HG02588 (cell line): ENCODE measurements at regions not wholly inside any gene's neighbourhood (a gene's known extent, or its start where the extent isn't known, plus 50 kb on each side); places are given as distances from the start of the nearest gene placed in this dataset.

Experiments
- ATAC-seq: cut with Tn5 transposase; IDR thresholded peaks from one replicate; pipeline ENCODE4 v1.9.1; 2021; ENCODE audit warnings: mild to moderate bottlenecking, moderate library complexity; ENCODE audit not compliant: unreplicated experiment

DNA sequence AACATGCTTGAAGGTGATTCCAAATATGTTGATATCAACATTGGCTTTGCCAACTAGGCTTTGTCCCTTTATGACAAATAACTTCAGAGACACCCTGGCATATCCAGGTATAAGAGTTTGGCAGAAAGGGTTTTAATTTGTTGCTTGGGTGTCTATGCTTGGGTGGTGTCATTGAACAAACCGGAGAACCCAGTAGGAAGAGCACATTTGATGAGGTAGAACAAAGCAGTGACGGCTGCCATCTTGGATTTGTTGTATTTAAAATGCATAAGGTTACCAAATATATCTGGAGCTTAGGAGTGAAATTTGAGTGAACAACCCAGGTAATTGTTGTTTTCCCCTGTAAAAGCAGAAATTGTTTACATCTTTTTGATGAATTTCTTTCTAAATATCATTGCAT is 503.7 kb upstream of the JARID2 start:
- ATAC-seq = no peak

DNA sequence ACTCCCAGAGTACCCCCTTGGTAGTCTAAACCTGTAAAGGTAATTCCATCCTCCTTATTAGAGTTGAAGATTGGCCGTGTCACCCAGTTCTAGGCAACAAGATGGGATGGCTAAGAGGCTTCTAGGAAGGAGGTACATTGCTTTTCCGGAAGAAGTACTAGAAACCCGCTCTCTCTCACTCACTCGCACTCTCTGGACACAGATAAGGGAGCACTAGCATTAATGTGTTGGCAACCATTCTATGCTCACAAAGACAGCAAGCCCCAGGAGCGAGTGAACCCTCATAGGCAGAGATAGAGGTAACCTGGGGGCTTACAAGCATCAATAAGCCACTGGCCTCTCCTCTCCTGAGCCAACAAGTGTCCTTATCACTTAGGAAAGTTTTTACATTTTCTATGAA is 503.2 kb upstream of the JARID2 start:
- no peak for ATAC-seq

DNA sequence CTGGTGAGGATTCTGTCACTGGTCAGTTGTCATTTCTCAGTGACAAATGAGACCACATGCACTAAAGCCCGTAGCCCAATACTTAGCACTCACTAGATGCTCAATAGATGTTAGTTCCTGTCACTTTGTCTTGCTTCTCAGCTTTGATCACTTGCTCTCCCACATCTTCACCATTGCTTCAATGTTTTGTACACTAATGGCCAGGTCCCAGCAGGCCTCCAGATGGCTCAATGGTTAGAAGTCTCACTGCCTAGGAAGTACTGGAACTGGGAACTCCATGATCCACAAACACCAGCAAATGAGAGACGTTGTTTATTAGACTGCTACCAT is 502.8 kb upstream of the JARID2 start:
- ATAC-seq = no peak

DNA sequence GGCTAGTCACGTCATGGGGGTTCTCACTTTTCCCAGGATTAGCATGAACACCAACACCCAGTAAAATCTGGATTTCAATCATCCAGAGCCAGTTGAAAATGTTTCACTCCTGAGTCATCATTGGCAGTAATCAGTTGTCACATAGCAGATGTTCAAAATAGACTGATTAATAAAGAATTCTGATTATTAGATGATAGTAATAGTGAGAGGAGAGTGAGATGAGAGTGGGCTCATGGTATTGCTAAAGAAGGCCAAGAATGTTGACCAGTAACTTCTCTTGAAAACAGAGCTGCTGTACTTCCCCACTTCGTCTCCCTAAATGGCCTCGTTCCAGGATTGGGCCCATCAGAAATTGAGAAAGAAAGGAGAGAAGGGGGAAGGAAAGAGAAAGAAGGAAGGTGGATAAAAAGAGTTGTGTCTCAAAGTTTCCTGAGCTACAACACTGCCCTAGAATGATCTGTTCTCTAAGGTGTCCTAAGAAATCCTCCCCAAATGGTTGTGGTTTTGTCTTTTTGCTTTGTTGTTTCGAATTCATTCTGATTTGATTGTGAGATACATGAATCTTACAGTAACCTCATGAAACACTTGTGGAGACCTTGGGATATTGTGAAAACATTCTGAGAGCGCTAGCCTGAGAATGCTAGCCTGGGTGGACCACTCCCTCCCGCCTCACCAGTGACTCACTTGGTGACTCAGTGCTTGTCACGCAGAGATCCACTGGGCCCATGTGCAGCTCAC is 502.2 kb upstream of the JARID2 start:
- ATAC-seq = peak; percentile 56

DNA sequence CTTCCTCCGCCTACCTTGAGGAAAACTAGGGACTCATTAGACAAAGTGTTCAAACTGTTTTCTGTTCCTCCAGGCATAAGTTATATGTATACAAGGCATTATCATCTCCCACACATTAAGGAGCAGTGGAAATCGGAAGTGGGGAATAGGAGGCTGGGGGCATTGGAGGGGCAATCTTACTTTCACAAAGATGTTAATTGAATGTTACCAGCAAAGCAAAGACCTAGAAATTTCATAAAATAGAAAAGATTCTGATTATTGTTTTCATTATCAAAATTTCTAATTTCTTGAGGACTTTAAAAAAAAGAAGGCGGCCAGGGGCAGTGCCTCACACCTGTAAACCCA is 501.7 kb upstream of the JARID2 start:
- ATAC-seq = no peak

DNA sequence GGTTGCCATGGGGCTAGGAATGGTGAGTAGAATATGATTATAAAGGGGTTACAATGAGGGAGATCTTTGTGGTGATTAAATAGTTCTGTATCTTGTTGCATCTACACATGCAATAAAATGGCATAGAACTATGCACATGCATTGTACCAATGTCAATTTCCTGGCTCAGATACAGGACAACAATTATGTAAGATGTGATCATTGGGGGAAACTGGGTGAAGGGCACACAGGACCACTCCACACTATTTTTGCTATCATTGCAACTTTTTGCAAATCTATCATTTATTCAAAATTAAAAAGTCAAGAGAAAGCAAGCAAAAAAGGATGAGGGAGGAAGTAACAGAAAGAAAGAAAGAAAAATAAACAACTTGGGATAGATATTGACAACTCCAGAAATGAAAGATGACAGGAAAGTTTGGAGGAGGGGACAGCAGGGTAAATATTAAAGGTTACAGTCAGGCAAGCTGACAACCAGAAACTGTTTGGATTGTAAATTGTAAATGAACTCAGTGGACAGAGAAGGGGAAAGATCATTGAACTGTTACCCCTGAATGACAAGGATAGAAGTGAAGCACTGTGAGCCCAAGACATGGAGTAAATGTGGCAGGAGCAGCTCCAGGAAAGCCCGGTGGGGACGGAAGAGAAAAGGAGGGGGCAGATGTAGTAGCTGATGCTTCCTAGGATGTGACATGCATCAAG is 499.6 kb upstream of the JARID2 start:
- no peak for ATAC-seq

DNA sequence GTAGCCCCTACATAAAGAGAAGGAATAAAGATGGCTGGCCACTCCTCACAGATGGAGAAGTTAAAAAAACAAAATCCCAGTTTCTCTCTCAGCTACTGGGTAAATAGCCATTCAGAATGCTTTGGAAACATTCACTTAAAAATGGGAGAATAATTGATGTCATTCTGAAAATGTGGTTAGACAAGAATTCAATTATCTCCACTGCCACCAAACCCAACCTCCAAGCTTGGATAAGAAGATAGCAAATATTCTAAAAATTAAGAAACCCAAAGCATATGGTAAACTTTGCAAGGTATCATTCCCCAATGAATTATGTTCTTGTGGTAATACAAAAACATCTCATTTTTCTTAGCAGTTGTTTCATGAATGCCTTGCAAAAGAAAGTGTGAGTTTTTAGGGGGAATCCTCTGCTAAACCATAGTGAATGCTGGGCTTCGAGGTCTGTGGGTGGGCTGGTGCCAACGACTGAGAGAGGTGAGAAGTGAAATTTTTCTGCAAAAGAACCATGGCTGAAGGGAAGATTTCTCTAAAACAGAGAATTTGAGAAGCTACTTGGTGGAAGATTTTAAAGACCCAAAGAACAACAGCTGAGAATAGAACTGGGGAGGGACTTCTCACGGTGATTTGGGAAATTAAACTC is 497.9 kb upstream of the JARID2 start:
- ATAC-seq = no peak

DNA sequence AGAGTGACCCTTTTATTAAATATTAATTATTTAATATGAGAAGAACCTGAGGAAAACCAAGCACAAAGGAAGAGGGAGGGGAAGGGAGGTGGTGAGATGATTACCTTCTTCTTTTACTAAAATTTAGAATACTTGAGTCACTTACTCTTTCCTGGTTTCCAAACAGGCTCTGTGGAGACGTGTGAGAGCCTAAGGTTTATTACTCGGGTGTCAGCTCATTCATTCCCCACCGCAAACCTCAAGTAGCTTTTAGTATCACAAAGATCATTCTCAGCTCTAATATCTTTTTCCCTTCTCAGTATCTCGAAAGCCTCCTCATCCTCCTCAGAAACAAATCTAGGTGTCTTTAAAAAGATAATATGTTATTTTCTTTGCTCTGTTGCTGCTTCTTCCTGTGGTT is 497.2 kb upstream of the JARID2 start:
- no peak for ATAC-seq

DNA sequence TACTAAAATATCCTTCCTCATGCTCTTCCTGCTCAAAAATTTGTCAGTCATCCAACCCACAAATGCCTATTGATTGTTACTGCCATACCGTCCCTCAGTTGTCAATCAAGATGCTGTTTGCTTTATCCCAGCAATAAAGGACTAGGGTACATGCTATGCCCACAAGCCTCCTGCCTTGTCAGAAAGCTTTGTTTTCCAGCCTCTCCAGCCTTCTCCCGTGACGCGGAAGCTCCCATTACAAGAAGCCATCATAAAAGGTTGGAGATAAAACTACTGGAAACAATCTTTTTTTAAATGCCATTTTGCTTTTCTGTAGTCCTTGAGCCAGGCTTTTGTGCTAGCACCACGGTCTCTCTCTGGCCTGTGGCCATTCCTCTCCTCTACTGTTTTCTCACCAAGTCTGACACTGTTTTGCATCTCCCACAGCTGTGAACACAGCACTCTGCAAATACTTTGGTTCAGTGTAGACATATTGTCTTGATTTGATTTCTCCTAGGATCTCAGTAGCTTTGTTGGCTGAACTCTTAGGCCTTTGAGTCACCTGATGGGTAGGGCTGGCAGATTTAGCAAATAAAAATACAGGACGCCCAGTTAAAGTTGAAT is 495.7 kb upstream of the JARID2 start:
- no peak for ATAC-seq

DNA sequence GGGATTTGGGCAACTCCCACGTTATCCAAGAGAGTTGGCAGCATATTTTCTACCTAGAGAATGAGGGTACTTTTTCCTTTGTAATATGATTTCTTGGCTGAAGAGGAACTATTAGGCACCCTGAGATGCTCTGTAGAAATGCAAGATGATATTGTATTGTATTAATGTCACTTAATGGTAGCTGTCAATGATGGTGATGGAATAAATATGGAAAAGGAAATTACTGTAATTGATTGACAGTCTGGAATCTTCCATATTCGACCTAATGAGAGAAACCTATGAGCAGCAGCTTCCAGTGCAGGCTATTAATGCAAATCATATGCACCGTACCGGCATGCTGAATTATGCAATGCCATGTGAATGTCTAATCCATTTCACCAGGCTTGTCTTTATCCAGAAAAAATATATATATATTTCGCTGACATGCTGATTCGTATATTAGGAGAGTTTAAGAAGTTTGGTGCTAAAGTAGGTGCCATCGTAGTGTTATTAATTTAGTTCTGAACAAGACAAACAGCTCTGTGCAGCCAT is 494.2 kb upstream of the JARID2 start:
- ATAC-seq = no peak

DNA sequence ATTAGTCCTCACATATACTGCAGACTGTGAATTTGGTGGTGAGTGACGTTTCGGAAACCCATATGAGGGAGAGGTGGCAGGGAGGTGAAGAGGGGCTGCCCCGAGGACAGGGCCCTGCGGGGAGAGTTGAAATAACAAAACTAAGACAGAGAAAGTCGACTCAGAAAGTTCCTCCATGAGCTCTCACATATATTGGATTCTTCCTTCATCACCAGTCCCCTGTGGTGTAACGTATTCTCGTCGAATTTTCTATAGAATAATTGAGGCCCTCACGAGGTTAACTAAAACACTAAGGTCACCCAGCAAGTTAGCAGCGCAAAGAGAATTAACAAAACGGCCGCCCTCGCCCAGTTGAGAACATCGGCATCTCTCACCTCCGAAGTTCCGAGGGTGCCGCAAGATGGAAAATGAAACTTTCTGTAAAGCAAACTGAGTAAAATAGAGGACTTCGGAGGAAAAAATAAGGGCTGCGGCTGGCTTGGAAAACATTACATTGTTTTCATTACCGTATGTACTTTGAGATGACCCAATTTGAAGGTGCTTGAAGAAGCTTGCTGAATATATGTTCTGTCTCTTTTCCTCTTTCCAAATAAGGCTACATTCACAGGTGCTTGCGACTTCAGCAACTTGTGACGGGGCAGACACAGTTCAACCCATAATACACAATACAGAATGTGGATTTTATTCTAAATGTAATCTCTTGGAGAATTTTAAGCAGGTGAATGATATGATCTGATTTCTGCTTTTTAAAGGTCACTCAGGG is 490.9 kb upstream of the JARID2 start:
- peak; percentile 90 for ATAC-seq

DNA sequence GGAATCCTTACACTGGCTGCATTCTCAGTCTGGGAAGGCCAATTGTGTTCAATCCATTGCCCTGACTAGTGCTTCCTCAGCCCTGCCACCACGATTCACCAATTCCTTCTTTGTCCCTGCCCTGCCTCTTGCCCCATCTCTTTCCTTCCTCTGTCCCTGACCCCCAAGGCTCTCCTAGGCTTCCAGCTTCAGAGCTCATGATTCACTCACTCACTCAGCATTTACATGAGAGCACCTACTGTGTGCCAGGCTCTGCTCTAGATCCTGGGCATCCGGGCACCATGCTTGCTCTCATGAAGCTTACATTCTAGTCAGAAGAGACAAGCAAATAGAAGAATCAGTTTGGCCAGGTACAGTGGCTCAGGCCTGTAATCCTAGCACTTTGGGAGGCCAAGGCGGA is 489.5 kb upstream of the JARID2 start:
- ATAC-seq = no peak

DNA sequence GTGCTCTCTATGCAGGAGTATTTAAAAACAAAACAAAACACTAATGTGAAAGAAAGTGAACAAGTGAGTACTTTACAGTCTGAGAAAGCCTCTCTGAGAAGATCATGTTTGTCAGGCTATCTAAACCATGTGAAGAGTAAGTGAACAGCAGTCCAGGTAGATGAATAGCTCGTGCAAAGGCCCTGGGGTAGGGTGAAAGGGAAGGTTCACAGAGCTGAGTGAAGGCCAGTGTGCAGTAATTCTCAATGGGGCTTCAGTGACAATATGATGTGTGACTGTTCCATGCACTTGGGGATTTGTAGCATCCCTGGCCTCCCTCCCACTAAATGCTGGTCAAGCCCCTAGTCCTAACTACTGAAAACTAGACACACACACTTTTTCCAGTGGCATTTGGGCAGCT is 488.9 kb upstream of the JARID2 start:
- no peak for ATAC-seq

DNA sequence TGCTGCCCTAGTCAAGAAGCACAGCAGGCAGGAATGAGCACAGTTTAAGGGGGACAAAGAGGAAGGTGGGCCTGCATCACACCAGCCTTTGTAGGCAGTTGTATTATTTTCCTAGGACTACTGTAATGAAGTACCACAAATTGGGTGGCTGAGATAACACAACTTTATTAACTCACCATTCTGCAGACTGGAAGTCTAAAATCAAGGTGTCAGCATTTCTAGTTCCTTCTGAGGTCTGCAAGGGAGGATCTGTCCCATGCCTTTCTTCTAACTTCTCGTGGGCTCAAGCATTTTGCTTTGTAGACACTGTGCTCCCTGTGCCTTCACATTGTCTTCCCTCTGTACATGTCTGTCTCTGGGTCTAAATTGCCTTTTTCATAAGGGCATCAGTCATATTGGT is 488.5 kb upstream of the JARID2 start:
- no peak for ATAC-seq

DNA sequence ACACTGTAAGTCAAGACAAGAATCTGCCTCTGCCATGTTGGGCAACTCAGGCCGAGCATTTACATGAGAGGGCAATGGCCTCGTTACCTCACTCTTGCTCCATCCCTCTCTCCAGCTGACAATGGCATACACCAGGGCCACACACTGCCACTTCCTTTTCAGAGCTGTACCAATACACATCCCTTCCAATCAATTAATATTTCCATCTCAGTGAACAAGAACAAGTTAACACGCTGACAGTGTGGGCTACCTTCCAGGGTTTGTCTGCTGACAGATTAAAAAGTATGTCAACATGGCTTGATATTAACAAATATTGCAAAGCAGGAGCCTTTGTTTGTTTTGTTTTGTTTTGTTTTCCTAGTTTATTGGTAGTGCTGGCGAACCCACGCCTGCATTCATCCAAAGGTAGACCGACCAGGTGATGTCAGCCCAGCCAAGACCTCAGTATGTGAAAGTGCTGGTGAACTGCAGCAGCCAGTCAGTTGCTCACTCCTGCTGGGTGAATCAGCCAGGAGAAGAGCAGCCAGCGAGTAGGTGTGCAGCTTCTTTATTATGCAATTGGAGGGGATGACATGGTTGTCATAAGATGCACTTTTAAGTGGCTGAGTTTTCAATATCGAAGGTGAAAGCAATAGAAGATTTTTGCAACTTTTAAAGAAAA is 487.3 kb upstream of the JARID2 start:
- ATAC-seq = no peak

DNA sequence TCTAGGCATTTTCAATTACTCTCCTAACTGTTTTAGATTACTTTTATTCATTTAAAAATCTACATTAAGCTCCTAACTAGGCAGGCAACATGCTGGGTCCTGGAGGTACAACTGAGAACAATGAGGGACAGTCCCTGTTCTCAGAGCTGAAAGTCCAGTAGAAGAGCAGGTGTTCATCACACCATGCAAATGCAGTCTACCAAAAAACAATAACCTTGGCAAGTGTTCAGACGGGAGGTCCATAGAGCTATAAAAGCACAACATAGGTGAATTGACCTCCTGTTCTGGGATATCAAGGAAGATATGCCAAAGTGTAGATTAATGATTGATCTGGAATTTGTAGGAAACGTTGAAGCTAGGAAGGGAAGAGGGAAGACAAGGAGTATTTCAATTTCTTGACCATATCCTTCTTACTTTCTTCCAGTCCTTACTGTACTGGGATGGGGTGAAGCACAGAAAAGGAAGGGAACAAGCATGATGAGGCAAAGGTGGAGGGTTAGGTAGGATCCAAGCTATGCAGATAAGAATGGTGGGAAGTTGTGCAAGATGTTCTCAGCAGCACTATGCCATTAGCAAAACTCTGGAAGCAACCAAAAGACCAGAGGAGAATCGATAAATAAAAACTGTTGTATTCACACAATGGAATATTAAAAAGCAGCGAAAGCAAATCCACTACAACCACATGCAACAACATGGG is 485.7 kb upstream of the JARID2 start:
- no peak for ATAC-seq

DNA sequence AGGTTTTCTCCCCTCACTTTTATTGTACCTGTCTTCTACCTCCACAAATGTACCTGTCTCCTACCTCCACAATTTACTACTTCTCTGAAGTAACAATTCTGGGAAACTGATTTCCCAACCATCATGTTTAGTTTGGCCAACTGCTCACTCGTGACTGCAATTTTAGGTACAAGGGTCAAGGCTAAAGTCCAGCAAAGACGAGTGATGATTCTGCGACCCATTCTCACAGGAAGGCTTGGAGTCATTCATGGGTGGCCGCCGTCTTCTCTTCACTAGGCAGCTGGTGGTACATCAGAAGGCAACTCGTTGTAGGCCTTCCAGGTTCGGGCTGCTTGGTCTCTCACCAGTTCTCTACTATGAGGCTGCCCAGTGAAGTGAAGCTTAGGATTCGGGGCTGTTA is 483.8 kb upstream of the JARID2 start:
- ATAC-seq = no peak

DNA sequence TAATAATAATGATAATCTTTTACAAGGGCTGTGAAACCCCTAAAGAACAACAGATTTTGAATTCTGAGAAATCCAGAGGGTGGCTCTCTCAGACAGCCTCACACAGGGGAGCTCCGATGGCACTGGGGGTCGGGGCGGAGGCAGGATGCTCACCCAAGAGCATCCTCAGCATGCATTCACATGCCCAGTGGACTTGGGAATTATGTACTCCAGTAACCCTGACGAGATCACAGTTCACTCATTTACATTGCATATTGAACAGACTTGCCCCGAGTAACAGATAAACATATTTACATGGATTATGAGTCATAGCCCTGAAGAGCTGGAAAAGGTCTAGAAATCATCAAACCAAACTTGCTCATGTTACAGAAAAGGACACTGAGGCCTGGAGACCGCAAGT is 482.7 kb upstream of the JARID2 start:
- ATAC-seq = no peak

DNA sequence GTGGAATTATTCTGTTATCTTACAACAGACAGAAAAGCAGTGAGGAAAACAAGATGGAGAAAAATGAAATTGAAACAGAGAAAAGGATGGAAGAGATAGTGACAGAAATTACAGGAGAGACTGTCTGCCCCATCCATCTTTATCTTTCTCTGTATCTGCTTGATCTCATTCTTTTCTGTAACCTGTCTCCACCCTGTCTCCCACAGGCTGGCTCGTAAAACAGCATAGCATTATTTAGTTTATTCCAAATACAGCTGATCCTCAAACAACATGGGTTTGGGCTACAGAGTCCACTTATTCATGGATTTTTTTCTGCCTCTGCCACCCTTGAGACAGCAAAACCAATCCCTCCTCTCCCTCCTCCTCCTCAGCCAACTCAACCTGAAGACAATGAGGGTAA is 482.3 kb upstream of the JARID2 start:
- ATAC-seq = no peak

DNA sequence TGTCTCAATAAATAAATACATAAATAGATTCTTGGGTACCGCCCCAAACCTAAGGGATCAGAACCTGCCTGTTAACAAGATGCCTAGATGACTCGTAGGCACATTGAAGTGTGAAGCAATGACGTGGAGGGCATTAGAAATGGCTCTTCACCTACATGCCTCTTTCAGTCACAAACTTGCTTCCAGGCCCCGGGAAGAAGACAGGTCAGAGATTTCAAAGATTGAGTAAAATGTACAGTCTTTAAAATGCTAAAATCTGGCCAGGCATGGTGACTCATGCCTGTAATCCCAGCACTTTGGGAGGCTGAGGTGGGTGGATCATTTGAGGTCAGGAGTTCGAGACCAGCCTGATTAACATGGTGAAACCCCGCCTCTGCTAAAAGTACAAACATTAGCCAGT is 480.8 kb upstream of the JARID2 start:
- no peak for ATAC-seq
